ENCODE measurements at regions not wholly inside any gene's neighbourhood (a gene's known extent, or its start where the extent isn't known, plus 50 kb on each side); places are given as distances from the start of the nearest gene placed in this dataset.

- DNase-seq = no peak
Observed at GRCh38 chr4:96708766-96709165, 868.9 kb downstream of the PDHA2 start.

GRCh38 chr4:96713271-96713850 lies 873.5 kb downstream of the PDHA2 start:
- no peak for DNase-seq

- DNase-seq = no peak
Observed at GRCh38 chr4:96729641-96730040, 889.7 kb downstream of the PDHA2 start.

GRCh38 chr4:96730432-96730831 lies 890.5 kb downstream of the PDHA2 start:
- no peak for DNase-seq

- DNase-seq = no peak
Observed at GRCh38 chr4:96736352-96736889, 896.5 kb downstream of the PDHA2 start.

GRCh38 chr4:96739101-96739500 lies 899.2 kb downstream of the PDHA2 start:
- DNase-seq = no peak

- DNase-seq = no peak
Observed at GRCh38 chr4:96742332-96743014, 902.6 kb downstream of the PDHA2 start.

GRCh38 chr4:96744676-96745075 lies 904.8 kb downstream of the PDHA2 start:
- DNase-seq = no peak

- no peak for DNase-seq
Observed at GRCh38 chr4:96753216-96753615, 913.3 kb downstream of the PDHA2 start.

GRCh38 chr4:96755569-96756484 lies 915.9 kb downstream of the PDHA2 start:
- DNase-seq = no peak

GRCh38 chr4:96756584-96756983 lies 916.7 kb downstream of the PDHA2 start:
- DNase-seq = no peak

- no peak for DNase-seq
Observed at GRCh38 chr4:96763546-96763945, 923.7 kb downstream of the PDHA2 start.

- DNase-seq = no peak
Observed at GRCh38 chr4:96766359-96766758, 926.5 kb downstream of the PDHA2 start.

- no peak for DNase-seq
Observed at GRCh38 chr4:96767815-96768480, 928.1 kb downstream of the PDHA2 start.

- no peak for DNase-seq
Observed at GRCh38 chr4:96775501-96775900, 935.6 kb downstream of the PDHA2 start.

- DNase-seq = no peak
Observed at GRCh38 chr4:96776920-96777527, 937.1 kb downstream of the PDHA2 start.

- no peak for DNase-seq
Observed at GRCh38 chr4:96784336-96784735, 944.4 kb downstream of the PDHA2 start.

- no peak for DNase-seq
Observed at GRCh38 chr4:96786306-96786705, 946.4 kb downstream of the PDHA2 start.

- DNase-seq = no peak
Observed at GRCh38 chr4:96787766-96788165, 947.9 kb downstream of the PDHA2 start.

GRCh38 chr4:96809563-96809962 lies 969.7 kb downstream of the PDHA2 start:
- no peak for DNase-seq

GRCh38 chr4:96827086-96827485 lies 987.2 kb downstream of the PDHA2 start:
- no peak for DNase-seq

- no peak for DNase-seq
Observed at GRCh38 chr4:96833831-96834230, 993.9 kb downstream of the PDHA2 start.

GRCh38 chr4:96835991-96836390 lies 996.1 kb downstream of the PDHA2 start:
- no peak for DNase-seq

Measured in activated T-cell treated with anti-CD3 and anti-CD28 coated beads, Interleukin-2, amount 50 U/mL, for 48 hours (primary cell).